Heart right ventricle (tissue), 16 donors: ENCODE measurements at regions not wholly inside any gene's neighbourhood (a gene's known extent, or its start where the extent isn't known, plus 50 kb on each side); places are given as distances from the start of the nearest gene placed in this dataset.

ENCODE experiments used
- ATAC-seq, 8 donors: fragments of 200-7000 bp; cut with Tn5 transposase; one replicate each; pipeline ENCODE4 v1.9.1; 2020; ENCODE audit warnings: mild to moderate bottlenecking in 8 of 8, moderate library complexity in 8 of 8, moderate number of reproducible peaks in 1 of 8
- DNase-seq, 2 donors: peaks; one replicate each; pipeline ENCODE4 v3.0.0-alpha.2; 2020
- H3K27ac ChIP-seq, 10 donors: fragments of 200-600 bp; sonication (generic) in 2 of 10; one replicate each; pipeline versions ENCODE4 v1.5.0 to v1.8.0; 2020 to 2022; ENCODE audit warnings: mild to moderate bottlenecking in 3 of 10
- H3K27me3 ChIP-seq, 7 donors: fragments of 200-600 bp; one replicate each; pipeline ENCODE4 v1.8.0; 2021 to 2022; ENCODE audit warnings: mild to moderate bottlenecking in 2 of 7
- H3K36me3 ChIP-seq, 9 donors: fragments of 200-600 bp; sonication (generic) in 1 of 9; one replicate each; pipeline versions ENCODE4 v1.5.0 to v1.8.0; 2020 to 2022; ENCODE audit warnings: mild to moderate bottlenecking in 2 of 9
- H3K4me1 ChIP-seq, 9 donors: fragments of 200-600 bp; sonication (generic) in 1 of 9; one replicate each; pipeline versions ENCODE4 v1.5.0 to v1.8.0; 2020 to 2022; ENCODE audit warnings: mild to moderate bottlenecking in 4 of 9
- H3K4me3 ChIP-seq, 10 donors: fragments of 200-600 bp; sonication (generic) in 2 of 10; one replicate each; pipeline versions ENCODE4 v1.5.0 to v1.8.0; 2020 to 2022; ENCODE audit warnings: mild to moderate bottlenecking in 7 of 10, moderate library complexity in 2 of 10
- H3K9me3 ChIP-seq, 11 donors: fragments of 200-600 bp in 10 of 11; sonication (generic) in 2 of 11; one replicate each; pipeline versions ENCODE4 v1.5.0 to v1.8.0; 2013 to 2022; ENCODE audit warnings: mild to moderate bottlenecking in 2 of 11, control low read depth in 1 of 11, moderate library complexity in 1 of 11
- CTCF ChIP-seq, 9 donors: fragments of 200-600 bp; sonication (generic) in 2 of 9; IDR thresholded peaks; one replicate each; pipeline versions ENCODE4 v1.5.0 to v1.8.0; 2021 to 2022; ENCODE audit warnings: antibody characterized with exemption in 9 of 9, mild to moderate bottlenecking in 5 of 9, moderate library complexity in 1 of 9
- WGBS, 2 donors: extraction: QIAGEN DNeasy Blood & Tissue Kit; methylation state at CpG; one replicate each; pipeline ENCODE4 v1.1.7; 2013; ENCODE audit warnings: inconsistent platforms in 1 of 2; 5-methylcytosine and 5-hydroxymethylcytosine counted together
- intact Hi-C, 10 donors: fragments of 100-400 bp; cut with DNase I; formaldehyde crosslinking; loops; one replicate each; pipeline versions ENCODE4 v1.11.1 to v1.14.2; 2022
- donor health status: Arrhythmogenic right ventricular cardiomyopathy.
- donor health status: ischemic (EF 13 %, LVEDD 7.1; RV severe dilation, severe dysfunction).
- donor health status: healthy with polysubstance abuse.
- donor health status: DM: no; HTN: yes; CAD: no.
- donor health status: DM: no; HTN: no; CAD: no.
- donor health status: ischemic (EF 25% LVEDD 6.9; RV normal size, moderate dysfunction).
- donor health status: ischemic (EF 25% LVEDD 5.7; RV mildly dilated, moderate dysfunction).
- donor health status: healthy.
- donor health status: DM: yes; HTN: yes; CAD: no.
- donor health status: Ischemic cardiomyopathy.
- donor health status: ischemic (EF 35%, LVEDD 5.7; RV mildly dilated, moderate dysfunction).
- donor health status: nonischemic (EF 11% LVEDD 7.7; RV severe dilation, severe dysfunction).
- donor health status: DM: yes; HTN: yes; CAD: no.
- donor health status: PGD.
- donor health status: ischemic (EF 29% LVEDD 5.4; RV normal size, mild dysfunction).
- donor health status: nonischemic (EF 23%, LVEDD 6.1; RV moderate dilation, normal function).

- TF ChIP-seq CTCF (IDR thresholded peaks at IDR 0.05): no peak
- Histone ChIP-seq H3K36me3 (no peaks in the 10 kb centered on the region), H3K27ac (no peak overlapping the region), H3K4me1 (peaks cover 0 to 6% (median 0%) of the 10 kb centered on the region in 9 donors), H3K9me3 (no peaks in the 10 kb centered on the region), H3K27me3 (peaks cover 0 to 36% (median 18%) of the 10 kb centered on the region in 7 donors), H3K4me3 (peak overlapping the region in 6 of 10 donors; percentile 7 to 50 (median 34))
- WGBS, 2 donors: 56 to 58% methylated on average over 14 of the region's 14 CpGs
- no peak for ATAC-seq
- no peak for DNase-seq
- intact Hi-C loops: loop anchor here in 4 of 10 donors (5.0 to 10.0 kb wide), 3 partner anchors 130 to 135 kb away; no protein-coding TSS in a partner anchor
Observed at GRCh38 chr22:23401910-23402274, 178.2 kb downstream of the IGLL1 start.

- Histone ChIP-seq H3K27ac (no peak overlapping the region), H3K4me3 (no peak overlapping the region), H3K4me1 (peaks cover 0 to 6% (median 0%) of the 10 kb centered on the region in 9 donors), H3K9me3 (no peaks in the 10 kb centered on the region), H3K36me3 (no peaks in the 10 kb centered on the region), H3K27me3 (peaks cover 0 to 36% (median 18%) of the 10 kb centered on the region in 7 donors)
- WGBS, 2 donors: 76 to 81% methylated on average over 20 of the region's 20 CpGs
- no peak for DNase-seq
- intact Hi-C loops: loop anchor here in 4 of 10 donors (5.0 to 10.0 kb wide), 3 partner anchors 131 to 136 kb away; no protein-coding TSS in a partner anchor
- ATAC-seq: no peak
- no peak for TF ChIP-seq CTCF (IDR thresholded peaks at IDR 0.05)
Observed at GRCh38 chr22:23401111-23401909, 178.8 kb downstream of the IGLL1 start.

- WGBS, 2 donors: 91% methylated on average over 23 of the region's 23 CpGs
- DNase-seq (no peak), ATAC-seq (no peak)
- Histone ChIP-seq H3K4me3 (no peak overlapping the region), H3K4me1 (peaks cover 0 to 6% (median 0%) of the 10 kb centered on the region in 9 donors), H3K27ac (no peak overlapping the region), H3K27me3 (peaks cover 0 to 36% (median 18%) of the 10 kb centered on the region in 7 donors), H3K36me3 (no peaks in the 10 kb centered on the region), H3K9me3 (no peaks in the 10 kb centered on the region)
- intact Hi-C loops: loop anchor here in 4 of 10 donors (5.0 to 10.0 kb wide), 3 partner anchors 132 to 137 kb away; no protein-coding TSS in a partner anchor
- TF ChIP-seq CTCF (IDR thresholded peaks at IDR 0.05): no peak
Observed at GRCh38 chr22:23400286-23400981, 179.7 kb downstream of the IGLL1 start.
